ENCODE measurements at regions not wholly inside any gene's neighbourhood (a gene's known extent, or its start where the extent isn't known, plus 50 kb on each side); places are given as distances from the start of the nearest gene placed in this dataset.
"Not testable (repeated sequence)": the region's sequence is repeated elsewhere in the genome, so short reads cannot be mapped to it uniquely, and the experiment has no call there.

GRCh38 chr20:47926731-47927130, 141.4 kb upstream of the SULF2 start:
- no peak overlapping the region for H3K27ac ChIP-seq (ENCODE audit: low read depth, low read length)
- no peak overlapping the region for H3K9ac ChIP-seq (ENCODE audit: low read depth, low read length)
- H3K27me3 ChIP-seq (ENCODE audit: insufficient read depth, low read length): no peaks in the 10 kb centered on the region
- no peaks in the 10 kb centered on the region for H3K9me3 ChIP-seq (ENCODE audit: insufficient read depth, low read depth, low read length)
- no peaks in the 10 kb centered on the region for H3K36me3 ChIP-seq (ENCODE audit: insufficient read depth, low read length)
- H3K4me1 ChIP-seq (ENCODE audit: insufficient read depth, low read length): peaks cover 14% of the 10 kb centered on the region; the same call in 1 of the 2 replicates
- no peak overlapping the region for H3K4me3 ChIP-seq (ENCODE audit: low read length)
- WGBS: 93% methylated on average over 4 of the region's 4 CpGs

GRCh38 chr20:47925593-47925992, 140.3 kb upstream of the SULF2 start:
- no peak overlapping the region for H3K9ac ChIP-seq (ENCODE audit: low read depth, low read length)
- no peak overlapping the region for H3K4me3 ChIP-seq (ENCODE audit: low read length)
- no peaks in the 10 kb centered on the region for H3K27me3 ChIP-seq (ENCODE audit: insufficient read depth, low read length)
- H3K27ac ChIP-seq (ENCODE audit: low read depth, low read length): no peak overlapping the region
- no peaks in the 10 kb centered on the region for H3K36me3 ChIP-seq (ENCODE audit: insufficient read depth, low read length)
- H3K9me3 ChIP-seq (ENCODE audit: insufficient read depth, low read depth, low read length): no peaks in the 10 kb centered on the region
- 71% methylated on average over 3 of the region's 3 CpGs for WGBS
- H3K4me1 ChIP-seq (ENCODE audit: insufficient read depth, low read length): peaks cover 14% of the 10 kb centered on the region; the same call in 1 of the 2 replicates

- H3K27me3 ChIP-seq (ENCODE audit: insufficient read depth, low read length): no peaks in the 10 kb centered on the region
- no peaks in the 10 kb centered on the region for H3K4me1 ChIP-seq (ENCODE audit: insufficient read depth, low read length)
- WGBS: 83% methylated on average over 4 of the region's 4 CpGs
- H3K27ac ChIP-seq (ENCODE audit: low read depth, low read length): no peak overlapping the region
- H3K9ac ChIP-seq (ENCODE audit: low read depth, low read length): no peak overlapping the region
- H3K9me3 ChIP-seq (ENCODE audit: insufficient read depth, low read depth, low read length): peaks cover 11% of the 10 kb centered on the region
- H3K4me3 ChIP-seq (ENCODE audit: low read length): no peak overlapping the region
- H3K36me3 ChIP-seq (ENCODE audit: insufficient read depth, low read length): no peaks in the 10 kb centered on the region
Observed at GRCh38 chr20:47922269-47922668, 137.0 kb upstream of the SULF2 start.

- WGBS: 94% methylated on average over 6 of the region's 9 CpGs
- H3K9ac ChIP-seq (ENCODE audit: low read depth, low read length): not testable (repeated sequence)
Observed at GRCh38 chr20:47921829-47922228, 136.5 kb upstream of the SULF2 start.

GRCh38 chr20:47921408-47921807, 136.1 kb upstream of the SULF2 start:
- Histone ChIP-seq H3K27me3 (ENCODE audit: insufficient read depth, low read length) (no peaks in the 10 kb centered on the region), H3K4me3 (ENCODE audit: low read length) (no peak overlapping the region), H3K4me1 (ENCODE audit: insufficient read depth, low read length) (no peaks in the 10 kb centered on the region), H3K9ac (ENCODE audit: low read depth, low read length) (no peak overlapping the region), H3K9me3 (ENCODE audit: insufficient read depth, low read depth, low read length) (peaks cover 19% of the 10 kb centered on the region), H3K27ac (ENCODE audit: low read depth, low read length) (no peak overlapping the region), H3K36me3 (ENCODE audit: insufficient read depth, low read length) (no peaks in the 10 kb centered on the region)
- WGBS: 95% methylated on average over 5 of the region's 6 CpGs

More at GRCh38 chr20:47921829-47922228, 136.5 kb upstream of the SULF2 start:
- not testable (repeated sequence) for H3K27ac ChIP-seq (ENCODE audit: low read depth, low read length); H3K4me3 ChIP-seq (ENCODE audit: low read length); H3K27me3 ChIP-seq (ENCODE audit: insufficient read depth, low read length); H3K36me3 ChIP-seq (ENCODE audit: insufficient read depth, low read length); H3K4me1 ChIP-seq (ENCODE audit: insufficient read depth, low read length)
- H3K9me3 ChIP-seq (ENCODE audit: insufficient read depth, low read depth, low read length): peaks cover 15% of the 10 kb centered on the region

GRCh38 chr20:47917549-47918070, 132.3 kb upstream of the SULF2 start:
- WGBS: 93% methylated on average over 2 of the region's 2 CpGs
- Histone ChIP-seq H3K4me1 (ENCODE audit: insufficient read depth, low read length) (no peaks in the 10 kb centered on the region), H3K27me3 (ENCODE audit: insufficient read depth, low read length) (no peaks in the 10 kb centered on the region), H3K9ac (ENCODE audit: low read depth, low read length) (no peak overlapping the region), H3K4me3 (ENCODE audit: low read length) (no peak overlapping the region), H3K36me3 (ENCODE audit: insufficient read depth, low read length) (no peaks in the 10 kb centered on the region), H3K27ac (ENCODE audit: low read depth, low read length) (no peak overlapping the region), H3K9me3 (ENCODE audit: insufficient read depth, low read depth, low read length) (peaks cover 19% of the 10 kb centered on the region)

GRCh38 chr20:47915495-47915894, 130.2 kb upstream of the SULF2 start:
- no peak overlapping the region for H3K4me3 ChIP-seq (ENCODE audit: low read length)
- no peak overlapping the region for H3K9ac ChIP-seq (ENCODE audit: low read depth, low read length)
- peaks cover 19% of the 10 kb centered on the region for H3K9me3 ChIP-seq (ENCODE audit: insufficient read depth, low read depth, low read length)
- H3K36me3 ChIP-seq (ENCODE audit: insufficient read depth, low read length): no peaks in the 10 kb centered on the region
- WGBS: 94% methylated on average over 3 of the region's 3 CpGs
- H3K27me3 ChIP-seq (ENCODE audit: insufficient read depth, low read length): no peaks in the 10 kb centered on the region
- H3K4me1 ChIP-seq (ENCODE audit: insufficient read depth, low read length): no peaks in the 10 kb centered on the region
- H3K27ac ChIP-seq (ENCODE audit: low read depth, low read length): no peak overlapping the region

- no peak overlapping the region for H3K9ac ChIP-seq (ENCODE audit: low read depth, low read length)
- no peaks in the 10 kb centered on the region for H3K36me3 ChIP-seq (ENCODE audit: insufficient read depth, low read length)
- H3K9me3 ChIP-seq (ENCODE audit: insufficient read depth, low read depth, low read length): peaks cover 19% of the 10 kb centered on the region
- H3K4me1 ChIP-seq (ENCODE audit: insufficient read depth, low read length): no peaks in the 10 kb centered on the region
- WGBS: no CpG with 5 or more reads among the region's 1 CpG
- H3K27me3 ChIP-seq (ENCODE audit: insufficient read depth, low read length): no peaks in the 10 kb centered on the region
- no peak overlapping the region for H3K27ac ChIP-seq (ENCODE audit: low read depth, low read length)
- no peak overlapping the region for H3K4me3 ChIP-seq (ENCODE audit: low read length)
Observed at GRCh38 chr20:47914792-47915191, 129.5 kb upstream of the SULF2 start.

- H3K36me3 ChIP-seq (ENCODE audit: insufficient read depth, low read length); H3K9ac ChIP-seq (ENCODE audit: low read depth, low read length); H3K27ac ChIP-seq (ENCODE audit: low read depth, low read length); H3K27me3 ChIP-seq (ENCODE audit: insufficient read depth, low read length); H3K4me3 ChIP-seq (ENCODE audit: low read length); H3K4me1 ChIP-seq (ENCODE audit: insufficient read depth, low read length): not testable (repeated sequence)
- peaks cover 15% of the 10 kb centered on the region for H3K9me3 ChIP-seq (ENCODE audit: insufficient read depth, low read depth, low read length)
- WGBS: 92% methylated on average over 12 of the region's 12 CpGs
Observed at GRCh38 chr20:47912786-47913501, 127.7 kb upstream of the SULF2 start.

- H3K9ac ChIP-seq (ENCODE audit: low read depth, low read length); H3K27me3 ChIP-seq (ENCODE audit: insufficient read depth, low read length); H3K36me3 ChIP-seq (ENCODE audit: insufficient read depth, low read length); H3K27ac ChIP-seq (ENCODE audit: low read depth, low read length); H3K4me3 ChIP-seq (ENCODE audit: low read length); H3K9me3 ChIP-seq (ENCODE audit: insufficient read depth, low read depth, low read length); H3K4me1 ChIP-seq (ENCODE audit: insufficient read depth, low read length): not testable (repeated sequence)
- 71% methylated on average over 8 of the region's 8 CpGs for WGBS
Observed at GRCh38 chr20:47912165-47912564, 126.9 kb upstream of the SULF2 start.

GRCh38 chr20:47909696-47910369, 124.6 kb upstream of the SULF2 start:
- not testable (repeated sequence) for H3K27ac ChIP-seq (ENCODE audit: low read depth, low read length); H3K36me3 ChIP-seq (ENCODE audit: insufficient read depth, low read length); H3K9ac ChIP-seq (ENCODE audit: low read depth, low read length); H3K27me3 ChIP-seq (ENCODE audit: insufficient read depth, low read length); H3K4me3 ChIP-seq (ENCODE audit: low read length); H3K9me3 ChIP-seq (ENCODE audit: insufficient read depth, low read depth, low read length); H3K4me1 ChIP-seq (ENCODE audit: insufficient read depth, low read length)
- 85% methylated on average over 12 of the region's 12 CpGs for WGBS
